ENCODE measurements at regions not wholly inside any gene's neighbourhood (a gene's known extent, or its start where the extent isn't known, plus 50 kb on each side); places are given as distances from the start of the nearest gene placed in this dataset.
"Not testable (repeated sequence)": the region's sequence is repeated elsewhere in the genome, so short reads cannot be mapped to it uniquely, and the experiment has no call there.

DNA sequence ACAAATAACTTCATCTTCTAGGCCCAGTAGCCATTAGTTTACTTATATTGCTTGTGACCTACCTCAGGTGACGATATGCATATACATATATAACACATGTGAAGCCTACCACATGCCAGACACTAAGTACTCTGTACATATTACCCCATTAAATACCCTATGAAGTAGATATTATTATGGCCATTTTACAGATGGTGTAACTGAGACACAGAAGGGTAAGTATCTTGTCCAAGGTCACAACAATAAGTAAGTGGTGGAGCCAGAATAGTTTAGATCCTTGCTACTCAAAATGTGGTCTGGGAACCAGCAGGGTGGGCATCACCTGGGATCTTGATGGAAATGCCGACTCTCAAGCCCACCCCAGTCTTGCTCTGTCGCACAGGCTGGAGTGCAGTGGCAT lies 78.1 kb upstream of the RAPGEF2 start:
- Histone ChIP-seq H3K9ac (ENCODE audit: low read length in 3 of 3) (no peak overlapping the region), H3K27me3 (ENCODE audit: control insufficient read depth, insufficient read depth, low read length) (no peaks in the 10 kb centered on the region), H3K36me3 (ENCODE audit: control insufficient read depth in 2 of 3, insufficient read depth in 3 of 3, low read length in 3 of 3) (no peaks in the 10 kb centered on the region), H3K27ac (ENCODE audit: low read depth in 2 of 2, low read length in 2 of 2) (no peak overlapping the region), H3K4me1 (ENCODE audit: control insufficient read depth in 2 of 3, insufficient read depth in 2 of 3, low read depth in 1 of 3, low read length in 3 of 3) (no peaks in the 10 kb centered on the region), H3K9me3 (ENCODE audit: control insufficient read depth in 2 of 3, insufficient read depth in 1 of 3, low read length in 3 of 3) (no peaks in the 10 kb centered on the region), H3K4me3 (ENCODE audit: low read length in 3 of 3) (no peak overlapping the region)
- DNase-seq (no peak), FAIRE-seq (no peak)
- no peak for TF ChIP-seq CTCF (IDR thresholded peaks at IDR 0.05; ENCODE audit: borderline replicate concordance, extremely low read depth, insufficient read depth)
- intact Hi-C loops (cut with DNase I) = no loop called here

- no peak for FAIRE-seq
- Histone ChIP-seq H3K4me1 (ENCODE audit: control insufficient read depth in 2 of 3, insufficient read depth in 2 of 3, low read depth in 1 of 3, low read length in 3 of 3) (no peaks in the 10 kb centered on the region), H3K27ac (ENCODE audit: low read depth in 2 of 2, low read length in 2 of 2) (no peak overlapping the region), H3K9ac (ENCODE audit: low read length in 3 of 3) (no peak overlapping the region), H3K27me3 (ENCODE audit: control insufficient read depth, insufficient read depth, low read length) (no peaks in the 10 kb centered on the region), H3K4me3 (ENCODE audit: low read length in 3 of 3) (no peak overlapping the region), H3K36me3 (ENCODE audit: control insufficient read depth in 2 of 3, insufficient read depth in 3 of 3, low read length in 3 of 3) (no peaks in the 10 kb centered on the region), H3K9me3 (ENCODE audit: control insufficient read depth in 2 of 3, insufficient read depth in 1 of 3, low read length in 3 of 3) (no peaks in the 10 kb centered on the region)
- DNase-seq = no peak
- TF ChIP-seq CTCF (IDR thresholded peaks at IDR 0.05; ENCODE audit: borderline replicate concordance, extremely low read depth, insufficient read depth) = no peak
- intact Hi-C loops (cut with DNase I) = no loop called here
These were observed 76.5 kb upstream of the RAPGEF2 start for GRCh38 chr4:159026329-159026728.

- Histone ChIP-seq H3K27me3 (ENCODE audit: control insufficient read depth, insufficient read depth, low read length) (no peaks in the 10 kb centered on the region), H3K36me3 (ENCODE audit: control insufficient read depth in 2 of 3, insufficient read depth in 3 of 3, low read length in 3 of 3) (no peaks in the 10 kb centered on the region), H3K9ac (ENCODE audit: low read length in 3 of 3) (no peak overlapping the region), H3K9me3 (ENCODE audit: control insufficient read depth in 2 of 3, insufficient read depth in 1 of 3, low read length in 3 of 3) (no peaks in the 10 kb centered on the region), H3K27ac (ENCODE audit: low read depth in 2 of 2, low read length in 2 of 2) (no peak overlapping the region), H3K4me3 (ENCODE audit: low read length in 3 of 3) (no peak overlapping the region), H3K4me1 (ENCODE audit: control insufficient read depth in 2 of 3, insufficient read depth in 2 of 3, low read depth in 1 of 3, low read length in 3 of 3) (no peaks in the 10 kb centered on the region)
- intact Hi-C loops (cut with DNase I) = no loop called here
- DNase-seq (no peak), FAIRE-seq (no peak)
- TF ChIP-seq CTCF (IDR thresholded peaks at IDR 0.05; ENCODE audit: borderline replicate concordance, extremely low read depth, insufficient read depth) = no peak
These were observed 75.3 kb upstream of the RAPGEF2 start for GRCh38 chr4:159027535-159027934.

DNA sequence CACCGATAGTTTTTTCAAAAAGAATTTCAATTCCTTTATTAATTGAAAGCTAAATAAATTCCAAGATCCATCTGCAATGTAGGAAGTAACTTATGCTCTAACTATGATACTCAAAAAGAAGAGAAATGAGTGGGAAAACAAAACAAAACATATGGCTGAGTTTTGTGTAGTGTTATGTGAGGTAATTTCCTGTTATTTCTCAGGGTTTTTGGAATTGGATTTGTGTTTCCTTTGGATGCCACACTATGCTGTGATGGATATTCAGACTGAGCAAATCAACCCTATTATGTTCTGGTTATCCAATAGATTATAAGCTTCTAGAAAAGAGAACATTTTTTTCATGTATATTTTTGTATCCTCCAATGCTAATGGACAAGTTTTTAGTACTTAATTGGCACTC lies 73.4 kb upstream of the RAPGEF2 start:
- FAIRE-seq = no peak
- no peak for TF ChIP-seq CTCF (IDR thresholded peaks at IDR 0.05; ENCODE audit: borderline replicate concordance, extremely low read depth, insufficient read depth)

DNA sequence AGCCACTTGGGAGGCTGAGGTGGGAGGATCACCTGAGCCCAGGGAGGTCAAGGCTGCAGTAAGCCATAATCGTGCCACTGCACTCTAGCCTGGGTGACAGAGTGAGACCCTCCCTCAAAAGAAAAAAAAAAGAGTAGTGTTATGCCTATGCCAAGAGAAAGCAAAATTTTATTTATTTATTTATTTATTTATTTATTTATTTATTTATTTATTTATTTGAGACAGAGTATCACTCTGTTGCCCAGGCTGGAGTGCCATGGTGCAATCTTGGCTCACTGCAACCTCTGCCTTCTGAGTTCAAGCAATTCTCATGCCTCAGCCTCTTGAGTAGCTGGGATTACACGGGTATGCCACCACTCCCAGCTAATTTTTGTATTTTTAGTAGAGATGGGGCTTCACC lies 72.6 kb upstream of the RAPGEF2 start:
- H3K9me3 ChIP-seq (ENCODE audit: control insufficient read depth in 2 of 3, insufficient read depth in 1 of 3, low read length in 3 of 3); H3K4me1 ChIP-seq (ENCODE audit: control insufficient read depth in 2 of 3, insufficient read depth in 2 of 3, low read depth in 1 of 3, low read length in 3 of 3); H3K9ac ChIP-seq (ENCODE audit: low read length in 3 of 3); FAIRE-seq; H3K27ac ChIP-seq (ENCODE audit: low read depth in 2 of 2, low read length in 2 of 2); DNase-seq; H3K36me3 ChIP-seq (ENCODE audit: control insufficient read depth in 2 of 3, insufficient read depth in 3 of 3, low read length in 3 of 3); H3K27me3 ChIP-seq (ENCODE audit: control insufficient read depth, insufficient read depth, low read length); H3K4me3 ChIP-seq (ENCODE audit: low read length in 3 of 3); intact Hi-C loops (cut with DNase I): not testable (repeated sequence)

More for the DNA sequence above, 73.4 kb upstream of the RAPGEF2 start:
- Histone ChIP-seq H3K27ac (ENCODE audit: low read depth in 2 of 2, low read length in 2 of 2) (no peak overlapping the region), H3K9ac (ENCODE audit: low read length in 3 of 3) (no peak overlapping the region), H3K4me3 (ENCODE audit: low read length in 3 of 3) (no peak overlapping the region), H3K36me3 (ENCODE audit: control insufficient read depth in 2 of 3, insufficient read depth in 3 of 3, low read length in 3 of 3) (no peaks in the 10 kb centered on the region), H3K9me3 (ENCODE audit: control insufficient read depth in 2 of 3, insufficient read depth in 1 of 3, low read length in 3 of 3) (no peaks in the 10 kb centered on the region), H3K4me1 (ENCODE audit: control insufficient read depth in 2 of 3, insufficient read depth in 2 of 3, low read depth in 1 of 3, low read length in 3 of 3) (no peaks in the 10 kb centered on the region), H3K27me3 (ENCODE audit: control insufficient read depth, insufficient read depth, low read length) (no peaks in the 10 kb centered on the region)
- DNase-seq = no peak
- intact Hi-C loops (cut with DNase I) = no loop called here

All from kidney (tissue), 13 donors.